ENCODE measurements at regions not wholly inside any gene's neighbourhood (a gene's known extent, or its start where the extent isn't known, plus 50 kb on each side); places are given as distances from the start of the nearest gene placed in this dataset.

DNA sequence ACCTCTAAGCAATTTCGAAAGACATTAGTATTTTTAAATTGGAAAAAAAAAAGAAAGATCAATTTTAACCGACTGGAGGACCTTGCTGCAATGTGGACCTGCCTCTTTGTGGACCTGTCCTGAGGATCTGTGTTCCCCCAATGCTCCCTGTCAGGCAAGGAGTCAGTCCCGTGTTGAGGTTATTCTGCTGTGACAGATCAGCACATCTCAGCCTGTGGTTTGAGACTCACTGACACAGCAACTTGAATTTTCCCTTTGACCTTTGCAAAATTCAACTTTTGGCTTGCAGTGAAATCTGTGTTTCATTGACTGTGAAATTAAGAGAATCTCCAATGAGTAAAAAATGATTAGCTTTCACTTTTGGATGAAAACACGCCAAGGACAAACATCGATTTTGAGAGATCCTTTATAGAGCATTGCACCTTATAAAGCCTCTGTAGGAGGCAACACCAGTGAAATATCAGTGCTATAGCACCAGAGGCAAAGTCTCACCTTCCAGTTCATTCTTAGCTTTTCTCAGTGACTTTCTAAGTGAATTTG, 186.9 kb downstream of the GPAT3 start:
- Mint-ChIP-seq H3K27ac (ENCODE audit: unreplicated experiment) (no peak overlapping the region), H3K4me3 (ENCODE audit: low read depth, unreplicated experiment) (no peak overlapping the region), H3K27me3 (ENCODE audit: unreplicated experiment) (peaks cover 8% of the 10 kb centered on the region), H3K4me1 (ENCODE audit: low read depth, unreplicated experiment) (no peaks in the 10 kb centered on the region), H3K36me3 (ENCODE audit: insufficient read depth, unreplicated experiment) (no peaks in the 10 kb centered on the region), H3K9me3 (ENCODE audit: low read depth, unreplicated experiment) (no peaks in the 10 kb centered on the region)
- CTCF ChIA-PET, result no interaction called here
- no peak for DNase-seq
- BruUV-seq (replicated peaks), result no TSS peak
- intact Hi-C loops (cut with micrococcal nuclease; ENCODE audit: unreplicated experiment), result no loop called here
- TF ChIP-seq, protein P1, sequence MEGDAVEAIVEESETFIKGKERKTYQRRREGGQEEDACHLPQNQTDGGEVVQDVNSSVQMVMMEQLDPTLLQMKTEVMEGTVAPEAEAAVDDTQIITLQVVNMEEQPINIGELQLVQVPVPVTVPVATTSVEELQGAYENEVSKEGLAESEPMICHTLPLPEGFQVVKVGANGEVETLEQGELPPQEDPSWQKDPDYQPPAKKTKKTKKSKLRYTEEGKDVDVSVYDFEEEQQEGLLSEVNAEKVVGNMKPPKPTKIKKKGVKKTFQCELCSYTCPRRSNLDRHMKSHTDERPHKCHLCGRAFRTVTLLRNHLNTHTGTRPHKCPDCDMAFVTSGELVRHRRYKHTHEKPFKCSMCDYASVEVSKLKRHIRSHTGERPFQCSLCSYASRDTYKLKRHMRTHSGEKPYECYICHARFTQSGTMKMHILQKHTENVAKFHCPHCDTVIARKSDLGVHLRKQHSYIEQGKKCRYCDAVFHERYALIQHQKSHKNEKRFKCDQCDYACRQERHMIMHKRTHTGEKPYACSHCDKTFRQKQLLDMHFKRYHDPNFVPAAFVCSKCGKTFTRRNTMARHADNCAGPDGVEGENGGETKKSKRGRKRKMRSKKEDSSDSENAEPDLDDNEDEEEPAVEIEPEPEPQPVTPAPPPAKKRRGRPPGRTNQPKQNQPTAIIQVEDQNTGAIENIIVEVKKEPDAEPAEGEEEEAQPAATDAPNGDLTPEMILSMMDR (IDR thresholded peaks at IDR 0.05; ENCODE audit: unreplicated experiment), result no peak

DNA sequence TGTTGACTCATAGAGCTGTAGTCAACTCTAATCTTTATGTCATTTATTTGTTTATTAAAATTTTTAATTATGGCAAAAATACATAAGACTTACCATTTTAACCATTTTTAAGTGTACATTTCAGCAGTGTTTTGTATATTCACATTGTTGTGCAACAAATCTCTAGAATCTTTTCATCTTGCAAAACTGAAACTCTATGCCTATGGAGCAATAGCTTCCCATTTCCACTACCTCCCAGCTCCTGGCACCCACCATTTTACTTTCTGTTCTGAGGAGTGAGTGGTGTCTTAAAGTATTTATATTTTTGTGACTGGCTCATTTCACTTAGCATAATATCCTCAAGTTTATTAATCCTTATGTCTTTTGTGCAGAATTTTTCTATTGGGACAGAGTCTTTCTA, 181.0 kb downstream of the GPAT3 start:
- no peak overlapping the region for H3K27ac Mint-ChIP-seq (ENCODE audit: unreplicated experiment)
- H3K4me1 Mint-ChIP-seq (ENCODE audit: low read depth, unreplicated experiment), result no peaks in the 10 kb centered on the region
- no peaks in the 10 kb centered on the region for H3K9me3 Mint-ChIP-seq (ENCODE audit: low read depth, unreplicated experiment)
- CTCF ChIA-PET, result no interaction called here
- intact Hi-C loops (cut with micrococcal nuclease; ENCODE audit: unreplicated experiment), result no loop called here
- TF ChIP-seq, protein P1 (IDR thresholded peaks at IDR 0.05; ENCODE audit: unreplicated experiment), result no peak
- H3K4me3 Mint-ChIP-seq (ENCODE audit: low read depth, unreplicated experiment), result no peak overlapping the region
- no peak for DNase-seq
- no TSS peak for BruUV-seq (replicated peaks)
- no peaks in the 10 kb centered on the region for H3K27me3 Mint-ChIP-seq (ENCODE audit: unreplicated experiment)
- H3K36me3 Mint-ChIP-seq (ENCODE audit: insufficient read depth, unreplicated experiment), result no peaks in the 10 kb centered on the region

DNA sequence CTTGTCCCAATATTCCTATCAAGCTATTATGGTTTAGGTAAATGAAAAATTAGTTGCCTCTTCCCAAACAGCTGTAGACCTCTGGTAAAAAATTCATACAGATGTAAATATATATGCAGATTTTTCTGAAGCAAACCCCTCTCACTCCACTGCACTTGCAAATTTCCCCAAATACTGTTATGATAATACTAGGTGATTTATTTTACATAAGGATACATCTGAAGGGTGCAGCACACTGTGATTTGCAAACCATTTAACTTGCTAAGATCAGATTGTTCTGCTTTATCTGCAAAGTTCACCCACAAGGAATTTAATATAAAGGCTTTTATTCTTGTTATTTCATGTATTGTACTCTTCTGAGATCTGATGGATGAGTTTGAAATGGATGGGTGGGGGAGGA, 177.0 kb downstream of the GPAT3 start:
- Mint-ChIP-seq H3K4me3 (ENCODE audit: low read depth, unreplicated experiment) (no peak overlapping the region), H3K4me1 (ENCODE audit: low read depth, unreplicated experiment) (no peaks in the 10 kb centered on the region), H3K9me3 (ENCODE audit: low read depth, unreplicated experiment) (no peaks in the 10 kb centered on the region), H3K27me3 (ENCODE audit: unreplicated experiment) (no peaks in the 10 kb centered on the region), H3K36me3 (ENCODE audit: insufficient read depth, unreplicated experiment) (no peaks in the 10 kb centered on the region), H3K27ac (ENCODE audit: unreplicated experiment) (no peak overlapping the region)
- BruUV-seq (replicated peaks), result no TSS peak
- no peak for DNase-seq
- TF ChIP-seq, protein P1 (IDR thresholded peaks at IDR 0.05; ENCODE audit: unreplicated experiment), result no peak
- intact Hi-C loops (cut with micrococcal nuclease; ENCODE audit: unreplicated experiment), result no loop called here
- CTCF ChIA-PET, result no interaction called here

DNA sequence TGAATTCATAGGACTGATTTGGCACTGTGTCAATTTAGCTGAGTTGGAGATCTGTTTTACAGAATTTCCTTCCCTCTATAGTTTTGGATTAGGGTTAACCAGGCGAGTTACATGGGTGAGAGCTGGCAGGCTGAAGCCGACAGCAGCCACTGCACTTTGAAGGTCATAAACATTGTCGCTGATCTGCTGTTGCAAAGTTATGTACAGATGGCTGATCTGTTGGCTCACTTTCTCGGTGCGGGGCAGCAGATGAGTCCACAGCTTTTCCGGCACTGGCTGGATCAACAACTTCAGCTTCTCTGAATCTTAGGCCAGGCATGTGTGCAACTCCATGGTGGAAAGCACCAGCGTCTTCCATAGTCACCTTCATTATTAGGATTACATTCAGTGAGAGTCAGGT, 173.7 kb downstream of the GPAT3 start:
- TF ChIP-seq, protein P1 (IDR thresholded peaks at IDR 0.05; ENCODE audit: unreplicated experiment), result no peak
- no peak overlapping the region for H3K4me3 Mint-ChIP-seq (ENCODE audit: low read depth, unreplicated experiment)
- H3K36me3 Mint-ChIP-seq (ENCODE audit: insufficient read depth, unreplicated experiment), result no peaks in the 10 kb centered on the region
- intact Hi-C loops (cut with micrococcal nuclease; ENCODE audit: unreplicated experiment), result no loop called here
- CTCF ChIA-PET, result no interaction called here
- no peak for DNase-seq
- no peak overlapping the region for H3K27ac Mint-ChIP-seq (ENCODE audit: unreplicated experiment)
- no peaks in the 10 kb centered on the region for H3K9me3 Mint-ChIP-seq (ENCODE audit: low read depth, unreplicated experiment)
- BruUV-seq (replicated peaks), result no TSS peak
- H3K27me3 Mint-ChIP-seq (ENCODE audit: unreplicated experiment), result no peaks in the 10 kb centered on the region
- no peaks in the 10 kb centered on the region for H3K4me1 Mint-ChIP-seq (ENCODE audit: low read depth, unreplicated experiment)
